SK-N-SH (cell line): ENCODE measurements at regions not wholly inside any gene's neighbourhood (a gene's known extent, or its start where the extent isn't known, plus 50 kb on each side); places are given as distances from the start of the nearest gene placed in this dataset.

ENCODE experiments used
- CTCF ChIA-PET: fragments of 300-600, 350-600 bp; formaldehyde crosslinking; extraction: SDS; loops from one replicate; lab custom pipeline; 2021; lab: Yijun Ruan, JAX
- POLR2A ChIA-PET: fragments of 350-600 bp; sonication (Branson Sonifier 250); formaldehyde crosslinking; extraction: SDS; loops from one replicate; lab custom pipeline; 2020; ENCODE audit warnings: antibody characterized with exemption, inconsistent platforms; lab: Yijun Ruan, JAX
- DNase-seq: peaks from one replicate; pipeline ENCODE4 v3.0.0; 2012
- H2AFZ ChIP-seq: fragments of 200-600 bp; sonication (generic); 2 replicates; pipeline ENCODE4 v1.8.1; 2016; ENCODE audit warnings: antibody characterized with exemption, mild to moderate bottlenecking, low read depth
- H3F3A ChIP-seq: fragments of 200-600 bp; sonication (generic); replicated peaks from 2 replicates; pipeline ENCODE3; 2016; ENCODE audit warnings: antibody characterized with exemption, mild to moderate bottlenecking; ENCODE audit not compliant: insufficient read depth
- H3K27ac ChIP-seq, 2 experiments: fragments of 200-500 bp in 1 of 2; fragments of 200-600 bp in 1 of 2; sonication (Bioruptor generic) in 1 of 2; sonication (generic), shearing (Covaris generic) in 1 of 2; 2 replicates each; pipeline versions ENCODE4 v1.5.1 to v1.6.1; 2014 to 2016; ENCODE audit warnings: low read depth in 2 of 2, inconsistent platforms in 1 of 2, low read length in 1 of 2, mild to moderate bottlenecking in 1 of 2, mixed read lengths in 1 of 2
- H3K27me3 ChIP-seq: fragments of 200-600 bp; sonication (generic), shearing (Covaris generic); 2 replicates; pipeline ENCODE4 v1.6.1; 2016; ENCODE audit warnings: mixed run types; ENCODE audit not compliant: insufficient read depth
- H3K36me3 ChIP-seq, 2 experiments: fragments of 200-500 bp in 1 of 2; fragments of 200-600 bp in 1 of 2; sonication (Bioruptor generic) in 1 of 2; sonication (generic) in 1 of 2; replicated peaks in 1 of 2; 2 replicates each; pipeline versions ENCODE3 to v1.5.1; 2014 to 2016; ENCODE audit warnings: low read length in 1 of 2, mild to moderate bottlenecking in 1 of 2; ENCODE audit not compliant: insufficient read depth in 2 of 2, control insufficient read depth in 1 of 2
- H3K4me1 ChIP-seq, 2 experiments: fragments of 200-500 bp in 1 of 2; fragments of 200-600 bp in 1 of 2; sonication (Bioruptor generic) in 1 of 2; sonication (generic), shearing (Covaris generic) in 1 of 2; 2 replicates each; pipeline versions ENCODE4 v1.5.1 to v1.6.1; 2014 to 2016; ENCODE audit warnings: low read depth in 1 of 2, low read length in 1 of 2, mixed run types in 1 of 2; ENCODE audit not compliant: insufficient read depth in 2 of 2, control insufficient read depth in 1 of 2
- H3K4me2 ChIP-seq: fragments of 200-600 bp; sonication (generic), shearing (Covaris generic); 2 replicates; pipeline ENCODE4 v1.6.1; 2017; ENCODE audit warnings: mixed run types
- H3K4me3 ChIP-seq, 2 experiments: fragments of 200-500 bp in 1 of 2; fragments of 200-600 bp in 1 of 2; sonication (Bioruptor generic) in 1 of 2; sonication (generic), shearing (Covaris generic) in 1 of 2; 2 replicates each; pipeline versions ENCODE4 v1.5.1 to v1.8.1; 2014 to 2016; ENCODE audit warnings: low read depth in 2 of 2, inconsistent platforms in 1 of 2, low read length in 1 of 2, mild to moderate bottlenecking in 1 of 2, mixed read lengths in 1 of 2, moderate library complexity in 1 of 2
- H3K79me2 ChIP-seq: fragments of 200-600 bp; sonication (generic); 2 replicates; pipeline ENCODE4 v1.8.1; 2017; ENCODE audit warnings: mild to moderate bottlenecking; ENCODE audit not compliant: insufficient read depth
- H3K9ac ChIP-seq: fragments of 200-600 bp; sonication (generic); 2 replicates; pipeline ENCODE4 v1.6.1; 2017; ENCODE audit warnings: mixed run types
- H3K9me2 ChIP-seq: fragments of 200-600 bp; sonication (generic); 2 replicates; pipeline ENCODE4 v1.6.1; 2017; ENCODE audit warnings: mixed run types
- H3K9me3 ChIP-seq: fragments of 200-600 bp; sonication (generic); 2 replicates; pipeline ENCODE4 v1.6.1; 2017; ENCODE audit warnings: mixed run types, mild to moderate bottlenecking, moderate library complexity
- H4K20me1 ChIP-seq: fragments of 200-600 bp; sonication (generic); 2 replicates; pipeline ENCODE4 v1.6.1; 2017; ENCODE audit warnings: mild to moderate bottlenecking, mixed run types; ENCODE audit not compliant: insufficient read depth
- CHD2 ChIP-seq: fragments of 150-350 bp; IDR thresholded peaks from 2 replicates; pipeline ENCODE4 v1.6.1; 2018; ENCODE audit warnings: low read length; ENCODE audit not compliant: partially characterized antibody
- ELF1 ChIP-seq: IDR thresholded peaks from 2 replicates; pipeline ENCODE4 v1.4.0; 2012
- EP300 ChIP-seq, 2 experiments: IDR thresholded peaks; 2 replicates each; pipeline versions ENCODE4 v1.4.0 to v1.6.1; 2012; ENCODE audit warnings: borderline replicate concordance in 1 of 2, low read depth in 1 of 2, low read length in 1 of 2
- FOXM1 ChIP-seq: IDR thresholded peaks from 2 replicates; pipeline ENCODE4 v1.4.0; 2012; ENCODE audit warnings: low read depth, mild to moderate bottlenecking
- GABPA ChIP-seq: IDR thresholded peaks from 2 replicates; pipeline ENCODE4 v1.4.0; 2012; ENCODE audit warnings: low read depth, mild to moderate bottlenecking
- GATA2 ChIP-seq: sonication (generic); formaldehyde crosslinking; IDR thresholded peaks from 2 replicates; pipeline ENCODE4 v1.5.0; 2020; ENCODE audit warnings: mild to moderate bottlenecking, missing genetic modification reagents
- IRF3 ChIP-seq: fragments of 150-350 bp; IDR thresholded peaks from 2 replicates; pipeline ENCODE4 v1.6.1; 2016; ENCODE audit warnings: mild to moderate bottlenecking, low read depth, low read length
- MAX ChIP-seq: IDR thresholded peaks from 2 replicates; pipeline ENCODE4 v1.4.0; 2012; ENCODE audit warnings: low read depth
- MEF2A ChIP-seq: IDR thresholded peaks from 2 replicates; pipeline ENCODE4 v1.4.0; 2012; ENCODE audit warnings: low read depth, borderline replicate concordance
- NRF1 ChIP-seq: IDR thresholded peaks from 2 replicates; pipeline ENCODE4 v1.6.1; 2012; ENCODE audit warnings: low read depth, mild to moderate bottlenecking, low read length
- POLR2AphosphoS5 ChIP-seq: IDR thresholded peaks from 2 replicates; pipeline ENCODE4 v1.6.1; 2012; ENCODE audit warnings: low read depth, low read length
- RCOR1 ChIP-seq: fragments of 150-350 bp; IDR thresholded peaks from 2 replicates; pipeline ENCODE4 v1.6.1; 2017; ENCODE audit warnings: antibody characterized with exemption, low read length
- RFX5 ChIP-seq: IDR thresholded peaks from 2 replicates; pipeline ENCODE4 v1.6.1; 2012; ENCODE audit warnings: mild to moderate bottlenecking, improper control_type of control experiment, low read length
- RXRA ChIP-seq: IDR thresholded peaks from 2 replicates; pipeline ENCODE4 v1.4.0; 2012; ENCODE audit warnings: low read depth, mild to moderate bottlenecking, borderline replicate concordance
- SIN3A ChIP-seq: IDR thresholded peaks from 2 replicates; pipeline ENCODE4 v1.6.1; 2012; ENCODE audit warnings: low read depth, mild to moderate bottlenecking, low read length, moderate library complexity, borderline replicate concordance
- TAF1 ChIP-seq: IDR thresholded peaks from 2 replicates; pipeline ENCODE4 v1.6.1; 2012; ENCODE audit warnings: low read depth, mild to moderate bottlenecking, low read length, moderate library complexity, borderline replicate concordance
- TEAD4 ChIP-seq: IDR thresholded peaks from 2 replicates; pipeline ENCODE4 v1.4.0; 2012; ENCODE audit warnings: mild to moderate bottlenecking, borderline replicate concordance; ENCODE audit not compliant: insufficient read depth
- USF1 ChIP-seq: IDR thresholded peaks from 2 replicates; pipeline ENCODE4 v1.4.0; 2012; ENCODE audit warnings: low read depth, borderline replicate concordance
- USF2 ChIP-seq: fragments of 150-350 bp; IDR thresholded peaks from 2 replicates; pipeline ENCODE4 v1.6.1; 2017; ENCODE audit warnings: antibody characterized with exemption, low read length, low read depth, borderline replicate concordance
- ZBTB33 ChIP-seq: IDR thresholded peaks from 2 replicates; pipeline ENCODE4 v1.4.0; 2012; ENCODE audit warnings: low read depth, borderline replicate concordance
- WGBS: methylation state at CpG from one replicate; pipeline ENCODE4 v1.1.6; 2017; ENCODE audit warnings: low lambda C conversion rate; 5-methylcytosine and 5-hydroxymethylcytosine counted together

- H3K4me3 ChIP-seq: no peak overlapping the region
- H4K20me1 ChIP-seq: no peaks in the 10 kb centered on the region
- no peaks in the 10 kb centered on the region for H3F3A ChIP-seq
- H3K9ac ChIP-seq: no peak overlapping the region
- ChIA-PET CTCF (interaction anchor here (0.5 to 0.8 kb wide), 3 partner anchors 11 to 122 kb away, joined by 3 read pairs; no protein-coding TSS in a partner anchor), POLR2A (no interaction called here)
- TF ChIP-seq POLR2AphosphoS5 (no peak), FOXM1 (no peak), NRF1 (no peak), ELF1 (no peak), RXRA (no peak), ZBTB33 (no peak), EP300 (IDR thresholded peaks at IDR 0.05; ENCODE audit: borderline replicate concordance in 1 of 2, low read depth in 1 of 2, low read length in 1 of 2) (no peak), GABPA (no peak), GATA2 (no peak), MAX (no peak), IRF3 (no peak), TAF1 (no peak), TEAD4 (no peak), USF1 (no peak), RFX5 (no peak), CHD2 (no peak), RCOR1 (no peak), USF2 (no peak), MEF2A (no peak), SIN3A (no peak)
- no peaks in the 10 kb centered on the region for H3K27me3 ChIP-seq
- H3K27ac ChIP-seq: no peak overlapping the region
- DNase-seq: no peak
- no peaks in the 10 kb centered on the region for H3K79me2 ChIP-seq
- no peak overlapping the region for H3K4me2 ChIP-seq
- H3K4me1 ChIP-seq: no peaks in the 10 kb centered on the region
- 35% methylated on average over 3 of the region's 3 CpGs for WGBS
- H3K9me3 ChIP-seq: no peaks in the 10 kb centered on the region
- H3K9me2 ChIP-seq: no peaks in the 10 kb centered on the region
- no peak overlapping the region for H2AFZ ChIP-seq
- no peaks in the 10 kb centered on the region for H3K36me3 ChIP-seq
Measured at GRCh38 chr3:31468433-31468832, 64.3 kb upstream of the STT3B start.
